Endothelial cell of umbilical vein (primary cell): ENCODE measurements at regions not wholly inside any gene's neighbourhood (a gene's known extent, or its start where the extent isn't known, plus 50 kb on each side); places are given as distances from the start of the nearest gene placed in this dataset.

Experiments
- BruUV-seq: library from RNA; stranded (reverse); fragments of 400-500 nt; replicated peaks from 2 replicates; lab custom pipeline; 2021; lab: Mats Ljungman, UMichigan
- CTCF ChIA-PET: fragments of 300-600, 350-600 bp; sonication (Branson Sonifier 250); formaldehyde crosslinking; loops from one replicate; lab custom pipeline; 2021; ENCODE audit warnings: antibody characterized with exemption, inconsistent platforms; lab: Charles Lee
- POLR2A ChIA-PET: fragments of 300-600, 350-600 bp; sonication (Branson Sonifier 250); formaldehyde crosslinking; loops from one replicate; lab custom pipeline; 2021; ENCODE audit warnings: antibody characterized with exemption, inconsistent platforms; lab: Charles Lee
- DNase-seq: peaks from one replicate; pipeline ENCODE4 v3.0.0-alpha.2; 2011; ENCODE audit warnings: low read depth, low spot score
- FAIRE-seq: peaks from 2 replicates; lab custom pipeline; 2011; peaks lifted over from hg19 to GRCh38; lab: Jason Lieb, UNC
- H2AFZ ChIP-seq: 2 replicates; pipeline ENCODE4 v1.6.0; 2012; ENCODE audit warnings: low read depth, low read length, control low read depth, inconsistent platforms
- H3K27ac ChIP-seq: 2 replicates; pipeline ENCODE4 v1.5.1; 2011; ENCODE audit warnings: low read depth, mild to moderate bottlenecking, control low read depth, low read length, moderate library complexity; ENCODE audit not compliant: insufficient read depth
- H3K27me3 ChIP-seq, 2 experiments: 2 replicates each; pipeline versions ENCODE4 v1.6.0 to v1.6.1; 2011; ENCODE audit warnings: low read length in 2 of 2, mixed read lengths in 1 of 2; ENCODE audit not compliant: control insufficient read depth in 2 of 2, insufficient read depth in 2 of 2
- H3K36me3 ChIP-seq, 2 experiments: 2 replicates in 1 of 2; 3 replicates in 1 of 2; pipeline ENCODE4 v1.5.1; 2011; ENCODE audit warnings: low read length in 2 of 2, mild to moderate bottlenecking in 1 of 2, moderate library complexity in 1 of 2; ENCODE audit not compliant: control insufficient read depth in 2 of 2, insufficient read depth in 2 of 2; ENCODE audit errors: extremely low read depth in 1 of 2
- H3K4me1 ChIP-seq: 3 replicates; pipeline ENCODE4 v1.5.1; 2011; ENCODE audit warnings: mild to moderate bottlenecking, low read length; ENCODE audit not compliant: control insufficient read depth, insufficient read depth; ENCODE audit errors: extremely low read depth
- H3K4me2 ChIP-seq: 2 replicates; pipeline ENCODE4 v1.6.1; 2011; ENCODE audit warnings: low read length, control low read depth, mixed read lengths; ENCODE audit not compliant: insufficient read depth
- H3K4me3 ChIP-seq, 3 experiments: fragments of 200-600 bp in 1 of 3; sonication (generic), shearing (Covaris generic) in 1 of 3; replicated peaks in 1 of 3; 2 replicates each; pipeline ENCODE4 v1.5.1; 2011 to 2016; ENCODE audit warnings: control low read depth in 3 of 3, low read length in 3 of 3, mild to moderate bottlenecking in 2 of 3, inconsistent platforms in 1 of 3, low read depth in 1 of 3, moderate library complexity in 1 of 3; ENCODE audit not compliant: insufficient read depth in 1 of 3
- H3K79me2 ChIP-seq: 2 replicates; pipeline ENCODE4 v1.6.0; 2012; ENCODE audit warnings: low read length, inconsistent platforms; ENCODE audit not compliant: control insufficient read depth, insufficient read depth
- H3K9ac ChIP-seq: replicated peaks from 2 replicates; pipeline ENCODE3; 2011; ENCODE audit warnings: low read length, control low read depth; ENCODE audit not compliant: insufficient read depth; ENCODE audit errors: extremely low read depth
- H3K9me1 ChIP-seq: replicated peaks from 3 replicates; pipeline ENCODE4 v1.6.0; 2011; ENCODE audit warnings: mild to moderate bottlenecking, low read length; ENCODE audit not compliant: control insufficient read depth, insufficient read depth; ENCODE audit errors: extremely low read depth
- H3K9me3 ChIP-seq: replicated peaks from 2 replicates; pipeline ENCODE4 v1.5.1; 2012; ENCODE audit warnings: low read length, inconsistent platforms; ENCODE audit not compliant: control insufficient read depth, insufficient read depth
- H4K20me1 ChIP-seq: replicated peaks from 2 replicates; pipeline ENCODE3; 2011; ENCODE audit warnings: mild to moderate bottlenecking, low read length; ENCODE audit not compliant: control insufficient read depth, insufficient read depth; ENCODE audit errors: extremely low read depth
- CTCF ChIP-seq, 2 donors: IDR thresholded peaks; 1 replicate in 1 of 2; 2 replicates in 1 of 2; pipeline ENCODE4 v1.5.1; 2011; ENCODE audit warnings: low read length in 2 of 2, mild to moderate bottlenecking in 2 of 2, moderate library complexity in 2 of 2, control low read depth in 1 of 2, inconsistent platforms in 1 of 2, low read depth in 1 of 2; ENCODE audit not compliant: insufficient read depth in 1 of 2; ENCODE audit errors: extremely low read depth in 1 of 2
- EZH2 ChIP-seq: IDR thresholded peaks from 2 replicates; pipeline ENCODE4 v1.6.1; 2012; ENCODE audit warnings: borderline replicate concordance, low read depth, mild to moderate bottlenecking, moderate library complexity, low read length, inconsistent platforms; ENCODE audit not compliant: severe bottlenecking
- FOS ChIP-seq: IDR thresholded peaks from 2 replicates; pipeline ENCODE4 v1.6.1; 2011; ENCODE audit warnings: mild to moderate bottlenecking, low read length, moderate library complexity, borderline replicate concordance; ENCODE audit not compliant: insufficient read depth
- GATA2 ChIP-seq: IDR thresholded peaks from 2 replicates; pipeline ENCODE4 v1.7.0; 2011; ENCODE audit warnings: low read depth, mild to moderate bottlenecking, moderate library complexity, mixed read lengths, low read length; ENCODE audit not compliant: insufficient read length, insufficient read depth
- JUN ChIP-seq: IDR thresholded peaks from 2 replicates; pipeline ENCODE4 v1.6.1; 2011; ENCODE audit warnings: borderline replicate concordance, low read depth; ENCODE audit not compliant: insufficient read length, insufficient read depth
- MAX ChIP-seq: IDR thresholded peaks from 2 replicates; pipeline ENCODE4 v1.6.1; 2011; ENCODE audit not compliant: insufficient read depth, insufficient read length
- MYC ChIP-seq: IDR thresholded peaks from one replicate; pipeline ENCODE4 v1.6.1; 2011; ENCODE audit warnings: mild to moderate bottlenecking, low read depth, low read length
- POLR2A ChIP-seq: IDR thresholded peaks from 2 replicates; pipeline ENCODE4 v1.6.1; 2012; ENCODE audit warnings: low read depth, mild to moderate bottlenecking, control low read depth, low read length
- POLR2AphosphoS5 ChIP-seq: IDR thresholded peaks from 2 replicates; pipeline ENCODE4 v1.6.1; 2012; ENCODE audit warnings: low read depth, mild to moderate bottlenecking, control low read depth, low read length, moderate library complexity; ENCODE audit not compliant: insufficient read depth
- dilution Hi-C: fragments of 300-500 bp; cut with MboI; formaldehyde crosslinking; loops from one replicate; pipeline ENCODE4 v1.15.0; 2019; ENCODE audit warnings: low sequenced_read_pairs; ENCODE audit not compliant: extremely low pct_ligation_motif_present
- intact Hi-C: fragments of 100-400 bp; cut with micrococcal nuclease; formaldehyde crosslinking; loops from one replicate; pipeline ENCODE4 v1.10.0; 2022

GRCh38 chr1:200267937-200268336, 141.9 kb downstream of the ZNF281 start:
- dilution Hi-C loops (no loop called here), intact Hi-C loops (no loop called here)
- H3K9me1 ChIP-seq: no peaks in the 10 kb centered on the region
- H3K36me3 ChIP-seq: no peaks in the 10 kb centered on the region
- no peaks in the 10 kb centered on the region for H3K9me3 ChIP-seq
- no peak for TF ChIP-seq POLR2AphosphoS5
- TF ChIP-seq CTCF (IDR thresholded peaks at IDR 0.05; ENCODE audit: extremely low read depth in 1 of 2, insufficient read depth in 1 of 2, low read depth in 1 of 2, low read length in 2 of 2): no peak
- no peak for TF ChIP-seq MAX
- no peak for TF ChIP-seq POLR2A
- TF ChIP-seq GATA2: no peak
- TF ChIP-seq JUN: no peak
- no peak for TF ChIP-seq EZH2
- no peak for TF ChIP-seq MYC
- no peak for TF ChIP-seq FOS
- H3K9ac ChIP-seq: no peak overlapping the region
- H3K27ac ChIP-seq: no peak overlapping the region
- FAIRE-seq: no peak
- H4K20me1 ChIP-seq: no peaks in the 10 kb centered on the region
- no peak overlapping the region for H3K4me3 ChIP-seq
- H3K4me1 ChIP-seq: peaks cover 7% of the 10 kb centered on the region
- H3K27me3 ChIP-seq: no peaks in the 10 kb centered on the region
- no TSS peak for BruUV-seq
- ChIA-PET CTCF (no interaction called here), POLR2A (no interaction called here)
- H2AFZ ChIP-seq: no peak overlapping the region
- no peaks in the 10 kb centered on the region for H3K79me2 ChIP-seq
- no peak overlapping the region for H3K4me2 ChIP-seq
- no peak for DNase-seq
